NCI-H2107 treated with DMSO at 0.1 percent for 48 hours (cell line): ENCODE measurements at regions not wholly inside any gene's neighbourhood (a gene's known extent, or its start where the extent isn't known, plus 50 kb on each side); places are given as distances from the start of the nearest gene placed in this dataset.

ENCODE experiments used
- DNase-seq: peaks from one replicate; lab custom pipeline; 2025; ENCODE audit not compliant: unreplicated experiment; lab: John Stamatoyannopoulos, UW

DNA sequence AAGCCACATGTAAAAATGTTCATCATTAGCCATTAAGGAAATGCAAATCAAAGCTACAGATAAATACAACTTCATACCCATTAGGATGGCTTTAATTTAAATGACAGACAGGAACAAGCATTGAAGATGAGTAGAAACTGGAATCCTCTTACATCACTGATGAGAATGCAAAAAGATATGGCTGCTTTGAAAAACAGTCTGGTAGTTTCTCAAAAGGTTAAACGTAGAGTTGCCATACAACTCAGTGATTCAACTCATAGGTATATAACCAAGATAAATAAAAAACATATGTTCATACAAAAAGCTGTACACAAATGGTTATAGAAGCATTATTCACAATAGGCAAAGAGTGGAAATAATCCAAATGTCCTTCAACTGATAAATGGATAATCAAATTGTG is 228.8 kb upstream of the ZNF462 start:
- no peak for DNase-seq

DNA sequence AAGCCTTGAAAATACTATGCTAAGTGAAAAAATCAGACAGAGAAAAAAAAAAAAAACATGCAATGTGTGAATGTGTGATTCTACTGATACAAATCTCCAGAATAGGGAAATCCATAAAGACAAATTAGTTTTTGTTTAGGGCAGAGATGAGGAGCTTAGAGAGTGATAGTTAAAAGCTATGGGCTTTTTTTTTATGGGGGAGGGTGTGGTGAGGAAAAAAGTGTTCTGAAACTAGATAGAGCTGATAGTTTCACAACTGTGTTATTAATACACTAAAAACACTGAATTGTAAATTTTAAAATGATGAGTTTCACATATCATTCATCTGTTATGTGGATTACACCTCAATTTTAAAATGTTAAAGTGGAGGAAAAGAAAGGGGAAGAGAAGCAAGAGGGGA is 228.3 kb upstream of the ZNF462 start:
- no peak for DNase-seq

DNA sequence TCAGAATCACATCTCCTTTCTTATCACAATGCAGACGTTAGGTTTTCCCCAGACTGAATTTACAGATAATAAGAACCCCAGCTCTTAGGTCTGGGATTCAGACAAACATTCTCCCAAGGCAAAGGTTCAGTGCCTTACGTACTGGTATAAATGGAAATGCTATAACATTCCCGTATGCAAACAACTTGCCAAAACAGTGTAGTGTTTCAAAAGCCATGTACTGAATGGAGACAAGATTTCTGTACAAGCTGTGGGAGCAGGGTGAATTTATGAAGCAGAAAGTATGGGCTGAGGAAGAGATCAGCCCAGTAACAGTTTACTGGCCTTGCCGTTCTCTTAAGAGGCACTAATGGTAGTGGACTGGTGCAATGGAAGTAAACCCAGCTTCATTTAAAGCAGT is 225.5 kb upstream of the ZNF462 start:
- no peak for DNase-seq

DNA sequence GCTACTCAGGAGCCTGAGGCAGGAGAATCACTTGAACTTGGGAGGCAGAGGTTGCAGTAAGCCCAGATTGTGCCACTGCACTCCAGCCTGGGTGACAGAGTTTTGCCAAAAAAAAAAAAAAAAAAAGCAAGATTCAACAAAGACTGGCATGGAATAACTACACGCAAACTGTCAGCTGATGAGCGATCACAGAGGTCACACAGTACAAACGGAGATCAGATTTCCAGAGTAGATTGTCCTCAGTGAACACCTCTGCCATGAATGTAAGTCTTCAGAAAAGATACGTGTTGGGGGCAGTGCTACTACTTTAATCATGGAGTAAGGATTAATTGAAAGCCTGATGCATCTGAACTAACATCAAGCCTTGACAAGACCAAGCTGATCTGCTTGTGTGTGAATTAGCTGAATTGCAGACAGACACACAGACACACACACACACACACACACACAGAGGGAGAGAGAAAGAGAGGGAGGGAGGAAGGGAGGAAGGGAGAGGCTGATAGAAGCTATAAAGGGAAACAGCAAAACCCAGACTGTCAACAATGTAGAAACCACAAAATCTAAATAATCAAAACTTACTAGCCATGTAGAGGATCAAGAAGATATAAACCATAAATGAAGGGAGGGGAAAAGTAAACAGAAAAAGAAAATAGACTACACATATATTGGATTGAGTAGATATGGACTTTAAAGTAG is 222.9 kb upstream of the ZNF462 start:
- no peak for DNase-seq

DNA sequence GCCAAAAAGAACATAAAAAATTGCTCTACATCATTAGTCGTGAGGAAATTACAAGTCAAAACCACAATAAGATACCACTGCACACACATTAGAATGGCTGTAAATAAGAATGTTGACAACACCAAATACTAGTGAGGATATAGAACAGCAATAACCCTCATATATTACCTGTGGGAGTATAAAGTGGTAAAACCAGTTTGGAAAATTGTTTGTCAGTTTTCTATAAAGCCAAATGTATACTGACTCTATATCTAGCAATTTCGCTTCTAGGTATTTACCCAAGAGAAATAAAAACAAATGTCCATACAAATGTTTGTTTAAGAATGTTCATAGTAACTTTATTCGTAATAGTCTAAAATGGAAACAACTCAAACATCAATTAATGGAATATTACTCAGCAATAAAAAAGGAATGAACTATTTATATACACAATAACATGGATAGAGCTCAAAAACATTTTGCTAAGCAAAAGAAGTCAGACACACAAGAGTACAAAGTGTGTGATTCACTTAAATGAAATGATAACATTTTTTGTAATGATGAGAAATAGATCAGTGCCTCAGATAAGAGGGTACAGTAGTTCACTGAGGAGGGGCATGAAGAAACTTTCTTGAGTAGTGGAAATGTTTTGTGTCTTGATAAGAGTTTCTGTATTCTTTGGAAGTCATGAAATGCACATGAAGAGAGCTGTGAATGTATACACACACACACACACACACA is 219.6 kb upstream of the ZNF462 start:
- no peak for DNase-seq

DNA sequence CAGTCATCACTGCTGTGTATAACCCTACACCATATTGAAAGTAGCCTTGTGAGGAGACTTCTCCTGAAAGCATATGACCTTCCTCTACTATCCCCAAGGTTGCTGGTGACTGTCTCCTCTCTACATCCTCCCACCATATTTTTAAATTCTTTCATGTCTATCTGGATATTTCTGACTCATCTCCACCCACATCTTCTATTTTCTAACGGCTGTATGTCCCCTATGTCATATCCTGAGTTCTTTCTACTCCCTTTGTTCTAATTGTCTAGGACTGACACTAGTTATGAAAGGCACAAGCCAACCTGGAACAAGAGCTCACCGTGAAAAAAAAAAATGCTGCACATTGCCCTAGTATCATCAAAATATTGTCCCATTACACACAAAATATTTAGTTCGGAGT is 218.3 kb upstream of the ZNF462 start:
- DNase-seq = no peak

DNA sequence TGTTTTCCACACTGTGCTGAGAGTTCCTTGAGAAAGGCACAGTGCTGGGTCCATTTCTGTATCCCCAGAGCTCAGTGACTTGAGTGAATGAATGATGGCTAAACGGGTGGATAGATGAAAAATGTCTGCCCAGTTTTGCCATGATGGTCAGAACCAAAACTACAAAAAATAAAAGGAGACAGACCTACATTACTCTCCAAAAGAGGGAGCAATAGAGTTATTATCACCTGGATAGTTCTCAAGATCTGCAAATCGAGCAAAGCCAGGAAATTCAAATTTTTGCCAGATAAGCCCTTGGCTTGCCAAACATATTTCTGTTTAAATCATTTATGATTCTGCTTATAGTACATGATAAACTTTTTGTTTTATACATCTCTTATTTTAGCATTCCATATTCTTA is 214.2 kb upstream of the ZNF462 start:
- no peak for DNase-seq

DNA sequence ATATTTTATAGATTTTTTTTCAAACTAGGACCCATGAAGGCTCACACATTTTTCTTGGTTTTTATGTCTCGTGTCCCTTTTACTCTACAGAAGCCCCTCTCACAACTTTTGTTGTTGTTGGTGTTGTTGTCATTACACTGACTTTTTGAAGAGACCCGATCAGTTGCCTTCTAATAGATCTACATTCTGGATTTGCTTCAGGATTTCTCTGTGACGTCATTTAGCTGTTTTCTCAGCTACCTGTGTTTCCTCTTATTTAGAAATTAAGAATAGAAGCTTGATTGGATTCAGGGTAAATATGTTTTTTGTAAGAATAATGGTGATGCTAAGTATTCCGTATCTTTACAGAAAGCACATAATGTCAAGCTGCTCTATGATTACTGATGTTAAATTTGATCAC is 213.3 kb upstream of the ZNF462 start:
- DNase-seq = no peak

DNA sequence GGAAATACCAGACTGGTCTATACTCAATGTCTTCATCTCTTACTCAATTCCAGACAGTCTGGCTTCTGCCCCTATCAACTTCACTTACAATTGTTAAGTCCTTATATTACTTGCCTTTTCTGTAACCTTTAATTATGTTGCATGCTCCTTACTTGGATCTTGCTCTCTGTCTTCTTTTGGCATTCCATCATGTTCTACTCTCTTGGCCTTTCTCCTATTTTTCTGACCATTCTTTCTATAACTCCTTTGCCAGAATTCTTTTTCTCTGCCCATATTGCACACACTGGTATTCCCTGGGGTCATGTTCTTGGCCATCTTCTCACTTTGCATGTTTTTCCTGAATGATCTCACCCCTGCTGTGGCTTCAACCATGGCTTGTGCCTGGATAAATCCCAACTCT is 209.8 kb upstream of the ZNF462 start:
- no peak for DNase-seq

DNA sequence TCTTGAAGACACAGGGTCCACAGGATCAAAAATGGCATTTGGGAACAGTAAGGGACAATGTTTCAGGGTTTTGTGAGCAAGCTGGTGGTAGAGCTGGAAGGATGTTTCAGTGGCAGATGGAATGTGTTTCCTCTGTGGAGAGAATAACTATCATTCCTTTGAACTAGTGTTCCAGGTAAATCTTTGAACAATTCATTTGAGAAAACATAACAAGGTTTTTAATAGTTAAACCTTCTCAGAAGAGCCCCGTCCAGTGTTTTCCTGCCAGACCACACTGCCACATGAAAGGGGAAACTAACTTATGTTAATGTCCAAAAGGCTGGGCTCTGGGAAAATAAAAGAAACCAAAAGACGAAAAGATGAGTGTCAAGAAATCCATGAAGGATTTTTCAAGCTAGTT is 207.0 kb upstream of the ZNF462 start:
- no peak for DNase-seq

DNA sequence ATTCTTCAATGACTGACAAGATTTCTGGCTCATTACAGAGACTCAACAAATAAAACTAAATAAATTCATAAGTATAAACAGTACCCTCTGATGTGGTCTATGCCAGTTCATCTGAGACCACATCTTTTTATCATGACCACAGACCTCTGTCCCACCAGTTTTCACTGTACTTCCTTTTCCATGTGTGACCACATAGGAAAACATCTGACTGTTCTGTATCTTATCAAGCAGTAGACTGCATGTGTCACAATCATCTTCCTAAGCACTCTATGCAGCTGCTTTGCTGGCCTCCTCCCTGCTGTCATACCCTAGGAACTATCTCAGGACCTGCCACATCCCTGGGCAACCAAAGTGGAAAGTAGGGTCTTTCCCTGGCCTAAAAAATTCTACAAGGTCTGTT is 205.0 kb upstream of the ZNF462 start:
- DNase-seq = no peak

DNA sequence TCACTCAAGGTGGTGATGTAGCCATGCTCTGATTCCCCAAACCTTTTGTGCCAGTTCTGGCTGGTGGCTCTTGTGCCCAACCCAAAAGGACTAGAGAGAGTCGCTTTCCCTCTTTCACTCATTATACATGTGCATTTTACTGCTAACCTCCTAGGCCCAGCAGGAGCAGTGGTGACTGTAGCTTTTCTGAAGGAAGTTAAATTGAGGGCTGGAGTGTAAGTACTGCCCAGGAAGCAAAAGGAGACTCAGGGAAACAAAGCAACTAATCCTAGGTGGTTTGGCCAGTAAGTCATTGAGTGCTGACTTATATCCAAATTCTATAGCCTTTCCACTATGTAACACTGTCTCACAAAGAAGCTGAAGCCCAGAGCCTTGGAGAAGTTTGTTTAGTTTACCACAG is 194.4 kb upstream of the ZNF462 start:
- no peak for DNase-seq

DNA sequence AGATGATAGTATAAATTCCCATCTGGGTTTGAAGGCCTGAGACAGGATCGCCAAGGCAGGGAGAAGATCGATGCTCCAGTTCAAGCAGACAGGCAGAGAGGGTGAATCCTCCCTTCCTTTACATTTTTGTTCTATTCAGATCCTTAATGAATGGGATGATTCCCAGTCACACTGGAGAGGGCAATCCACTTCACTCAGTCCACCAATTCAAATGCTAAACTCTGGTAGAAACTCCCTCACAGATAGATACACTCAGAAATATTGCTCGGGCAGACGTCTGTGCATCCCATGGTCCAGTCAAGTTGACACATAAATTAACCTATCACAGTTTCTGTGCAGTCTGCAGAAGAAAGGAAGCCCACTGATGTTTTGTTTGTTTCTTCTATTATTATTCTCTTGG is 193.1 kb upstream of the ZNF462 start:
- DNase-seq = no peak

DNA sequence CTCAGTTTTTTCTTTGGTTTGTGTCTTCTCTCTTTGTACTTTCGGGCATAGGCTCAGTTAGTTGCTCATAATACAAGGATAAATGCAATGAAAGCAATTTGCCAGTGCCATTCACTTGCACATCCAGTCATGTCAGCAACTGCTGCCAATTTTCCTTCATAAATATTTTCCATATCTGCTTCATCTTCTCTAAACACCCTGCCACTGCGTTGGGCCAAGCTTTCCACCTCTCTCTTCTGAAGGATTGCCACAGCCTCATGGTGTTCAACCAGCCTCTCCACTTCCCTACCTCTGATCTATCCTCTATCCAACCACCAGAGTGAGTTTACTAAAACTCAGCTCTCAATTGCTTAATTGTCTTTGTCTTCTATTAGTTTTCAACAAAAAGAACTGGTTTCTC is 192.5 kb upstream of the ZNF462 start:
- no peak for DNase-seq

DNA sequence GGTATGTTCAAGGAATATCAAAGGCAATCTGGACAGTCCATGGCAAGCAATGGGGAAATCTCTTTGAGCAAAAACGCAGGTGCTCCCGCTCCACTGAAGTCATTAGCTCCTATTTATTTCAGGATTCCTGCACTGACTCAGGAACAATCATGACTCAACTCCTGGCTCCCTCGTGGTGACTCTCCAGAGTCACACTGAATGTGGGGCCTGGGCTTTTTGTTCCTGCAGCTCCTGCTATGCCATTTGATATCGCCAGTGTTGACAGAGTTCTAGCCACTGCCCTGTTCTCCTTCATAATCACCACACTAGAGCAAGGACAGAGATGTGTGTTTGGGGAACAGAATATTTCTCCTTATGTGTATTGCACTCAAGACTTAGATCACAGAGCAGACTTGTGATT is 187.2 kb upstream of the ZNF462 start:
- no peak for DNase-seq

DNA sequence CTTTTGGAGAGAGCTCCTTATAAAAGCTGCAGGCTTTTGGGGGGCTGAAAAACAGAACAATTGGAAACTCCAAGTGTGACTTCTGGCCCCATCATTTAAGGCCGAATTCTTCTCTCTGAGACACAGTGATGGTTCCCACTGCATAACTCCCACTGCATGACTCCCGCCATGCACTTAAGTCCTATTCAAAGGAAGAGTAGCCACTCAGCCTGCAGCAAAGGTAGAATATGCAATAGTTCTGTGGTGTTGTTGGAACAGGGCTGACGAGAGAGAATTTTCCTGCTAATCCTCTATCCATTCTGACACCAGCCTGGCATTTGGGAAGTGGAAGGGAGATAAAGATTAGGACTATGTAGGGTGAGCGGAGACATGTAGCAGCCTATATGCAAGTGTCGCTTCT is 185.6 kb upstream of the ZNF462 start:
- no peak for DNase-seq

DNA sequence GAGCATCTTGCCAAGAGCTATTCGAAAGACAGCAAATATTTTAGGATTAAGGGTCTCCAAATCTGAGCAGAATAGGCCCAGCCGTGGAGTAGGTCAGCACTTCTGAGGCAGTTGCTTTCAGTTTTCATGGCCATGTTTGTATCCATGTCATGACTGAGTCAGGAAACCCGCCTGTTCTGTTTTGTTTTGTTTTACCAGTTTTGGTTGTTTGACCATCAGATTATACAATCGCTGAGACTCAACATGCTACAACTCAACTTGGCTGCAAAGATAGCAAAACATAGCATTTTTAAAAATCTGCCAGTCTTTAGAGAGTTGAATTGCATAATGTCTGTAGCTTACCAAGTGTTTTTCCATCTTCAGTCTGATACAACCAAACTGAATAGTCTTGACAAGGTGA is 185.1 kb upstream of the ZNF462 start:
- no peak for DNase-seq

DNA sequence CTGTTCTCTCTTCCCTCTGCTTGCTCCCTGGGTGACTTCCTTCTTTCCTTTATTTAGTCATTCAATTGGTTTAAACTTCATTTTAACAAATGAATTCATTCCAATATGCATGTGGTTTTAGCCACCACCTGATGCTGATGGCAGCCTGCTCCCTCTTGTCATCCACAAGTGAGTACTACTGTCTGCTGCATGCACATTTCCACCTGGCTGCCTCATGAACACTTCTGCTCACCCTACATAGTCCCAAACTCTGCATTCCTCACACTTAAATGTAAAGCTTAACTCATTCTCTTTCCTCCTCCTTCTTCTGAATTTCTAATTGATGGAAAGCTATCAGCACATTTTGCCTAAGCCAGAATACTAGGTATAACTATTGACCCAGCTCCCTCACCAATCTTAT is 184.7 kb upstream of the ZNF462 start:
- DNase-seq = no peak

DNA sequence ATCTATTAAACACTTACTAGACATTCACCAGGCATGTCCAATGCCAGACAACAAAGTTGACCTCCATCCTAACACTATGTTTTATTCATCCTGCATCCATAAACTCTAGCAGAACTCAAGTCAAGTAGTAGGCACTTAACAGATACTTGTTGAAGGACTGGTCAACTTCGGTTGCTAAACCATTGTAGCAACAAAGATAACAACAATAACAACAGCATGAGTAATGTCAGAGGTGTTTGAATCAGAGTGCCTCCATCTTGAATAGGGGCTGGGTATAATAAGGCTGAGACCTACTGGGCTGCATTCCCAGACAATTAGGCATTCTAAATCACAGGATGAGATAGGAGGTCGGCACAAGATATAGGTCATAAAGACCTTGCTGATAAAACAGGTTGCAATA is 180.5 kb upstream of the ZNF462 start:
- DNase-seq = no peak

DNA sequence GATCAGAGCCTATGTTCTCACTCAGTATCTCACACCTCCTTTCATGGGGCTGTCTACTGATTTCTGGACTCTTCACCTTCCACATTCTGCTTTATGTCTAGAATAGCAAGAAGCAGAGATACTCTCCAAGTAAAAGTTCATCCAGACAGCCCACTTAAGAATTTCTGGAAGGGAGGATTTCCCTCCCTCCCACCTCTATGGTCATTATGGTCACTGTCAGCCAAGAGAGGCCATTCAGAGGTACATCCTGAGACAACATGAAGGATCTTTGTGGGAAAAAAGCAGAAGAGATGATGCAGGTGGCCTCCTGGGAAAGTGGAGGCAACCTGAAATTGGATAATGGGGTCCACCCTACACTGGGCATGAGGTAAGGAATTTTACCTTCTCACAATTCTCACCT is 179.5 kb upstream of the ZNF462 start:
- no peak for DNase-seq

DNA sequence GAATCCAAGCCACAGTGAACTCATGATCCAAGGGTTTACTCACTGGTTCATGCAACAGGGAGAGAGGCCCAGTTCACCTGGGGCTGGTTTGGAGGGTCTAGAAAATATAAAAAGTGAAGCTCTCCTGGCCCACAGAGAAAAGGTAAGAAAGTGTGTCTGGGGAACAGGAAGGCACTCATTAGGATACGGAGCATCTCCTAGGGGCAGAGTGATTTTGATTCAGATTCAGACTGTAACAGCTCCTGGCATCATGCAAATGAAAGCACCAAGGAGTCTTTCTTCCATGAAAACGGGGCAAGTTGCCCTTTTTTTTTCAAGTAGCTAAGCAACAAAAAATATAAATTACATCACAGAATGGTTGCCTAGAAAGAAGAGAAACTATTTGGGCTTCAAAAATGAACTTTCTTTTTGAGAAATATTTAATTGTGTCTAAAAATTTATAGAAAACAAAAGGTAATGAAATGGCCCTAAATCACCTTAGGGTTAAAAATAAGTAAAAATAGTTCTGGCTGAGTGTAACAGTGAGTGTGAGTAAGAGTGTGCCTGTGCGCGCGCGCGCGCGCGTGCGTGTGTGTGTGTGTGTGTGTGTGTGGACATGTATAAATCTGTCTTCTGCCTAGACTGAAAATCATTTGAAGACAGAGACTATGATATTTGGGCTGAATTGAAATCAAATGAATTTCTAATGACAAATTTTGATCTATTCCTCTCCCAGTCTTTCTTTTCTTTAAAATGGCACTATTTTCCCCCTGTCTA is 177.8 kb upstream of the ZNF462 start:
- DNase-seq = no peak

DNA sequence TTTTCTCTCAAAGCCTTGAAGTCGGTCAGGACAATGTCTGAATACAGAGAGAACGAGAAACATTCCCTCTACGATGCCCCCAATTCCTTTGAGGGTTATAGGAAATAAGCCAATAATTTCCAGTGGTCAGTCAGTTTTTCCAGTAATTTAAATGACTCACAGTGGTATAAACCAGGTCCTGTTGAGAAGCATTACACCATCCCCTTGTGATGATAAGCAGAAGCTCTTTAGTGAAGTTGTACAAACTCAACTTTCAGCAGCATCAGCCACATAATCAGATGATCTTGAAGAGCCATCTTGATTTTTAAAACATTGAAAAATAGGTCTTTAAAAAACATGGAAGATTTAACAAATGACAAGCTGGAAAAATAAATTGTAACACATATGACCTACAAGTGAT is 173.9 kb upstream of the ZNF462 start:
- no peak for DNase-seq
